Stimulated activated memory B cell treated with anti-CD40 and anti-IgM and Interleukin-4, amounts not matched to agents 10 μg/mL and 1 μg/mL and 100 μg/mL, for 72 hours (primary cell): ENCODE measurements at regions not wholly inside any gene's neighbourhood (a gene's known extent, or its start where the extent isn't known, plus 50 kb on each side); places are given as distances from the start of the nearest gene placed in this dataset.
"Not testable (repeated sequence)": the region's sequence is repeated elsewhere in the genome, so short reads cannot be mapped to it uniquely, and the experiment has no call there.

Experiments used
- ATAC-seq: fragments of 150-1000 bp; cut with Tn5 transposase; 2 replicates; pipeline ENCODE4 v1.10.0; 2021
- H3K27ac Mint-ChIP-seq: one replicate; pipeline ENCODE4 v1.8.0; 2022; ENCODE audit warnings: mild to moderate bottlenecking, mixed read lengths
- H3K27me3 Mint-ChIP-seq: one replicate; pipeline ENCODE4 v1.8.0; 2022; ENCODE audit warnings: mixed read lengths
- H3K36me3 Mint-ChIP-seq: one replicate; pipeline ENCODE4 v1.8.0; 2022; ENCODE audit warnings: mixed read lengths
- H3K4me1 Mint-ChIP-seq: one replicate; pipeline ENCODE4 v1.8.0; 2022; ENCODE audit warnings: mixed read lengths
- H3K4me3 Mint-ChIP-seq: one replicate; pipeline ENCODE4 v1.8.0; 2022; ENCODE audit warnings: mild to moderate bottlenecking, moderate library complexity, mixed read lengths
- H3K9me3 Mint-ChIP-seq: one replicate; pipeline ENCODE4 v1.8.0; 2022; ENCODE audit warnings: mixed read lengths

GRCh38 chrX:56089376-56089775, 142.8 kb upstream of the KLF8 start:
- no peak for ATAC-seq
- Mint-ChIP-seq H3K27ac (no peak overlapping the region), H3K9me3 (no peaks in the 10 kb centered on the region), H3K36me3 (no peaks in the 10 kb centered on the region), H3K4me1 (no peaks in the 10 kb centered on the region), H3K4me3 (no peak overlapping the region), H3K27me3 (no peaks in the 10 kb centered on the region)

- H3K4me3 Mint-ChIP-seq, result no peak overlapping the region
- no peaks in the 10 kb centered on the region for H3K36me3 Mint-ChIP-seq
- ATAC-seq, result no peak
- no peaks in the 10 kb centered on the region for H3K27me3 Mint-ChIP-seq
- H3K9me3 Mint-ChIP-seq, result no peaks in the 10 kb centered on the region
- H3K27ac Mint-ChIP-seq, result no peak overlapping the region
- no peaks in the 10 kb centered on the region for H3K4me1 Mint-ChIP-seq
Observed at GRCh38 chrX:56099271-56099670, 132.9 kb upstream of the KLF8 start.

- Mint-ChIP-seq H3K36me3 (peaks cover 7% of the 10 kb centered on the region), H3K9me3 (no peaks in the 10 kb centered on the region), H3K27me3 (no peaks in the 10 kb centered on the region), H3K27ac (no peak overlapping the region), H3K4me1 (peaks cover 13% of the 10 kb centered on the region), H3K4me3 (no peak overlapping the region)
- ATAC-seq, result no peak
Observed at GRCh38 chrX:56107320-56107719, 124.8 kb upstream of the KLF8 start.

- no peak for ATAC-seq
- H3K9me3 Mint-ChIP-seq, result no peaks in the 10 kb centered on the region
- H3K4me1 Mint-ChIP-seq, result peaks cover under 1% of the 10 kb centered on the region
- no peaks in the 10 kb centered on the region for H3K27me3 Mint-ChIP-seq
- no peak overlapping the region for H3K27ac Mint-ChIP-seq
- H3K4me3 Mint-ChIP-seq, result no peak overlapping the region
- H3K36me3 Mint-ChIP-seq, result peaks cover 7% of the 10 kb centered on the region
Observed at GRCh38 chrX:56113785-56114436, 118.2 kb upstream of the KLF8 start.

GRCh38 chrX:56114437-56114787, 117.7 kb upstream of the KLF8 start:
- no peak overlapping the region for H3K27ac Mint-ChIP-seq
- no peaks in the 10 kb centered on the region for H3K27me3 Mint-ChIP-seq
- H3K9me3 Mint-ChIP-seq, result no peaks in the 10 kb centered on the region

GRCh38 chrX:56120242-56120641, 111.9 kb upstream of the KLF8 start:
- Mint-ChIP-seq H3K9me3 (no peaks in the 10 kb centered on the region), H3K27ac (no peak overlapping the region), H3K36me3 (no peaks in the 10 kb centered on the region), H3K27me3 (no peaks in the 10 kb centered on the region), H3K4me3 (no peak overlapping the region), H3K4me1 (no peaks in the 10 kb centered on the region)
- ATAC-seq, result no peak

More at GRCh38 chrX:56114437-56114787, 117.7 kb upstream of the KLF8 start:
- peaks cover 7% of the 10 kb centered on the region for H3K36me3 Mint-ChIP-seq
- H3K4me1 Mint-ChIP-seq, result no peaks in the 10 kb centered on the region
- H3K4me3 Mint-ChIP-seq, result no peak overlapping the region
- ATAC-seq, result no peak

- no peak for ATAC-seq
- H3K36me3 Mint-ChIP-seq, result peaks cover 13% of the 10 kb centered on the region
- H3K4me3 Mint-ChIP-seq, result no peak overlapping the region
- H3K9me3 Mint-ChIP-seq, result no peaks in the 10 kb centered on the region
- H3K4me1 Mint-ChIP-seq, result no peaks in the 10 kb centered on the region
- no peaks in the 10 kb centered on the region for H3K27me3 Mint-ChIP-seq
- no peak overlapping the region for H3K27ac Mint-ChIP-seq
Observed at GRCh38 chrX:56125946-56126345, 106.2 kb upstream of the KLF8 start.

- H3K27me3 Mint-ChIP-seq, result no peaks in the 10 kb centered on the region
- peak overlapping the region; percentile 40 for H3K27ac Mint-ChIP-seq
- H3K4me3 Mint-ChIP-seq, result no peak overlapping the region
- H3K4me1 Mint-ChIP-seq, result no peaks in the 10 kb centered on the region
- ATAC-seq, result no peak
- H3K9me3 Mint-ChIP-seq, result peaks cover 7% of the 10 kb centered on the region
- peaks cover 23% of the 10 kb centered on the region for H3K36me3 Mint-ChIP-seq
Observed at GRCh38 chrX:56130031-56130430, 102.1 kb upstream of the KLF8 start.

GRCh38 chrX:56130436-56130835, 101.7 kb upstream of the KLF8 start:
- Mint-ChIP-seq H3K4me3 (no peak overlapping the region), H3K27ac (peak overlapping the region; percentile 40), H3K4me1 (no peaks in the 10 kb centered on the region), H3K27me3 (no peaks in the 10 kb centered on the region), H3K36me3 (peaks cover 23% of the 10 kb centered on the region), H3K9me3 (peaks cover 7% of the 10 kb centered on the region)
- ATAC-seq, result no peak

GRCh38 chrX:56164135-56164534, 68.0 kb upstream of the KLF8 start:
- H3K9me3 Mint-ChIP-seq, H3K27me3 Mint-ChIP-seq, H3K4me3 Mint-ChIP-seq, H3K4me1 Mint-ChIP-seq, H3K27ac Mint-ChIP-seq, ATAC-seq: not testable (repeated sequence)
- peaks cover 21% of the 10 kb centered on the region for H3K36me3 Mint-ChIP-seq
